ENCODE measurements at regions not wholly inside any gene's neighbourhood (a gene's known extent, or its start where the extent isn't known, plus 50 kb on each side); places are given as distances from the start of the nearest gene placed in this dataset.

DNA sequence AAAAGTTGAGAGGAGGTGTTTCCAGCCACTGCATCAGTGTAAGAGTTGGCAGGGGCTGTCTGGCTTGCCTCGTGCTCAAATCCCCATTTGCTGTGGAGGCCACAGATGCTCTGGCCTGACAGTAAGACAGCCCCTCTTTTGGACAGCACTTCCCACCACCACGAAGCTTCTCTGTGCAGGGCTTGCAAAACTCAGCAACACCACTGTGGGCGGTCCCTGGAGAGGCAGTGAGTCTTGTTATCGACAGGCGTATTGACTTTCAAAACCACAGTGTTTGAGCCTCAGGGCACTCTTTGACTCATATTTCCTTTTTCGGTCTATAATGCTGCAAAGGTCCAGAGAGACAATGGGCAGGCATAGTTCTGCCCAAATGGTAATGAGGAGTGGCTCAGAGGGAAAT is 539.5 kb downstream of the EBF1 start (continued):
- TF ChIP-seq, protein P1, sequence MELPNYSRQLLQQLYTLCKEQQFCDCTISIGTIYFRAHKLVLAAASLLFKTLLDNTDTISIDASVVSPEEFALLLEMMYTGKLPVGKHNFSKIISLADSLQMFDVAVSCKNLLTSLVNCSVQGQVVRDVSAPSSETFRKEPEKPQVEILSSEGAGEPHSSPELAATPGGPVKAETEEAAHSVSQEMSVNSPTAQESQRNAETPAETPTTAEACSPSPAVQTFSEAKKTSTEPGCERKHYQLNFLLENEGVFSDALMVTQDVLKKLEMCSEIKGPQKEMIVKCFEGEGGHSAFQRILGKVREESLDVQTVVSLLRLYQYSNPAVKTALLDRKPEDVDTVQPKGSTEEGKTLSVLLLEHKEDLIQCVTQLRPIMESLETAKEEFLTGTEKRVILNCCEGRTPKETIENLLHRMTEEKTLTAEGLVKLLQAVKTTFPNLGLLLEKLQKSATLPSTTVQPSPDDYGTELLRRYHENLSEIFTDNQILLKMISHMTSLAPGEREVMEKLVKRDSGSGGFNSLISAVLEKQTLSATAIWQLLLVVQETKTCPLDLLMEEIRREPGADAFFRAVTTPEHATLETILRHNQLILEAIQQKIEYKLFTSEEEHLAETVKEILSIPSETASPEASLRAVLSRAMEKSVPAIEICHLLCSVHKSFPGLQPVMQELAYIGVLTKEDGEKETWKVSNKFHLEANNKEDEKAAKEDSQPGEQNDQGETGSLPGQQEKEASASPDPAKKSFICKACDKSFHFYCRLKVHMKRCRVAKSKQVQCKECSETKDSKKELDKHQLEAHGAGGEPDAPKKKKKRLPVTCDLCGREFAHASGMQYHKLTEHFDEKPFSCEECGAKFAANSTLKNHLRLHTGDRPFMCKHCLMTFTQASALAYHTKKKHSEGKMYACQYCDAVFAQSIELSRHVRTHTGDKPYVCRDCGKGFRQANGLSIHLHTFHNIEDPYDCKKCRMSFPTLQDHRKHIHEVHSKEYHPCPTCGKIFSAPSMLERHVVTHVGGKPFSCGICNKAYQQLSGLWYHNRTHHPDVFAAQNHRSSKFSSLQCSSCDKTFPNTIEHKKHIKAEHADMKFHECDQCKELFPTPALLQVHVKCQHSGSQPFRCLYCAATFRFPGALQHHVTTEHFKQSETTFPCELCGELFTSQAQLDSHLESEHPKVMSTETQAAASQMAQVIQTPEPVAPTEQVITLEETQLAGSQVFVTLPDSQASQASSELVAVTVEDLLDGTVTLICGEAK (IDR thresholded peaks at IDR 0.05; ENCODE audit: borderline replicate concordance): no peak
- TF ChIP-seq TCF3 (IDR thresholded peaks at IDR 0.05; ENCODE audit: borderline replicate concordance, insufficient read depth, low read depth, low read length) (no peak), PAX8 (IDR thresholded peaks at IDR 0.05) (no peak), RBBP5 (conservative IDR thresholded peaks at IDR 0.05) (no peak), SMAD5 (IDR thresholded peaks at IDR 0.05; ENCODE audit: low read depth) (no peak), POLR2A (IDR thresholded peaks at IDR 0.05; ENCODE audit: low read depth, low read length) (no peak)
- TF ChIP-seq, protein P2, sequence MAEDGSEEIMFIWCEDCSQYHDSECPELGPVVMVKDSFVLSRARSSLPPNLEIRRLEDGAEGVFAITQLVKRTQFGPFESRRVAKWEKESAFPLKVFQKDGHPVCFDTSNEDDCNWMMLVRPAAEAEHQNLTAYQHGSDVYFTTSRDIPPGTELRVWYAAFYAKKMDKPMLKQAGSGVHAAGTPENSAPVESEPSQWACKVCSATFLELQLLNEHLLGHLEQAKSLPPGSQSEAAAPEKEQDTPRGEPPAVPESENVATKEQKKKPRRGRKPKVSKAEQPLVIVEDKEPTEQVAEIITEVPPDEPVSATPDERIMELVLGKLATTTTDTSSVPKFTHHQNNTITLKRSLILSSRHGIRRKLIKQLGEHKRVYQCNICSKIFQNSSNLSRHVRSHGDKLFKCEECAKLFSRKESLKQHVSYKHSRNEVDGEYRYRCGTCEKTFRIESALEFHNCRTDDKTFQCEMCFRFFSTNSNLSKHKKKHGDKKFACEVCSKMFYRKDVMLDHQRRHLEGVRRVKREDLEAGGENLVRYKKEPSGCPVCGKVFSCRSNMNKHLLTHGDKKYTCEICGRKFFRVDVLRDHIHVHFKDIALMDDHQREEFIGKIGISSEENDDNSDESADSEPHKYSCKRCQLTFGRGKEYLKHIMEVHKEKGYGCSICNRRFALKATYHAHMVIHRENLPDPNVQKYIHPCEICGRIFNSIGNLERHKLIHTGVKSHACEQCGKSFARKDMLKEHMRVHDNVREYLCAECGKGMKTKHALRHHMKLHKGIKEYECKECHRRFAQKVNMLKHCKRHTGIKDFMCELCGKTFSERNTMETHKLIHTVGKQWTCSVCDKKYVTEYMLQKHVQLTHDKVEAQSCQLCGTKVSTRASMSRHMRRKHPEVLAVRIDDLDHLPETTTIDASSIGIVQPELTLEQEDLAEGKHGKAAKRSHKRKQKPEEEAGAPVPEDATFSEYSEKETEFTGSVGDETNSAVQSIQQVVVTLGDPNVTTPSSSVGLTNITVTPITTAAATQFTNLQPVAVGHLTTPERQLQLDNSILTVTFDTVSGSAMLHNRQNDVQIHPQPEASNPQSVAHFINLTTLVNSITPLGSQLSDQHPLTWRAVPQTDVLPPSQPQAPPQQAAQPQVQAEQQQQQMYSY (CRISPR knock-in tag; IDR thresholded peaks at IDR 0.05): no peak
- TF ChIP-seq, protein P3, sequence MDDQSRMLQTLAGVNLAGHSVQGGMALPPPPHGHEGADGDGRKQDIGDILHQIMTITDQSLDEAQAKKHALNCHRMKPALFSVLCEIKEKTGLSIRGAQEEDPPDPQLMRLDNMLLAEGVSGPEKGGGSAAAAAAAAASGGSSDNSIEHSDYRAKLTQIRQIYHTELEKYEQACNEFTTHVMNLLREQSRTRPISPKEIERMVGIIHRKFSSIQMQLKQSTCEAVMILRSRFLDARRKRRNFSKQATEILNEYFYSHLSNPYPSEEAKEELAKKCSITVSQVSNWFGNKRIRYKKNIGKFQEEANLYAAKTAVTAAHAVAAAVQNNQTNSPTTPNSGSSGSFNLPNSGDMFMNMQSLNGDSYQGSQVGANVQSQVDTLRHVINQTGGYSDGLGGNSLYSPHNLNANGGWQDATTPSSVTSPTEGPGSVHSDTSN (IDR thresholded peaks at IDR 0.05; ENCODE audit: insufficient replicate concordance, low read depth, low read length): no peak
- TF ChIP-seq, protein P4, sequence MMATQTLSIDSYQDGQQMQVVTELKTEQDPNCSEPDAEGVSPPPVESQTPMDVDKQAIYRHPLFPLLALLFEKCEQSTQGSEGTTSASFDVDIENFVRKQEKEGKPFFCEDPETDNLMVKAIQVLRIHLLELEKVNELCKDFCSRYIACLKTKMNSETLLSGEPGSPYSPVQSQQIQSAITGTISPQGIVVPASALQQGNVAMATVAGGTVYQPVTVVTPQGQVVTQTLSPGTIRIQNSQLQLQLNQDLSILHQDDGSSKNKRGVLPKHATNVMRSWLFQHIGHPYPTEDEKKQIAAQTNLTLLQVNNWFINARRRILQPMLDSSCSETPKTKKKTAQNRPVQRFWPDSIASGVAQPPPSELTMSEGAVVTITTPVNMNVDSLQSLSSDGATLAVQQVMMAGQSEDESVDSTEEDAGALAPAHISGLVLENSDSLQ (IDR thresholded peaks at IDR 0.05): peak; percentile 76
- TF ChIP-seq, protein P5, sequence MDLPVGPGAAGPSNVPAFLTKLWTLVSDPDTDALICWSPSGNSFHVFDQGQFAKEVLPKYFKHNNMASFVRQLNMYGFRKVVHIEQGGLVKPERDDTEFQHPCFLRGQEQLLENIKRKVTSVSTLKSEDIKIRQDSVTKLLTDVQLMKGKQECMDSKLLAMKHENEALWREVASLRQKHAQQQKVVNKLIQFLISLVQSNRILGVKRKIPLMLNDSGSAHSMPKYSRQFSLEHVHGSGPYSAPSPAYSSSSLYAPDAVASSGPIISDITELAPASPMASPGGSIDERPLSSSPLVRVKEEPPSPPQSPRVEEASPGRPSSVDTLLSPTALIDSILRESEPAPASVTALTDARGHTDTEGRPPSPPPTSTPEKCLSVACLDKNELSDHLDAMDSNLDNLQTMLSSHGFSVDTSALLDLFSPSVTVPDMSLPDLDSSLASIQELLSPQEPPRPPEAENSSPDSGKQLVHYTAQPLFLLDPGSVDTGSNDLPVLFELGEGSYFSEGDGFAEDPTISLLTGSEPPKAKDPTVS (IDR thresholded peaks at IDR 0.05; ENCODE audit: low read depth, low read length): no peak
- TF ChIP-seq, protein P6, sequence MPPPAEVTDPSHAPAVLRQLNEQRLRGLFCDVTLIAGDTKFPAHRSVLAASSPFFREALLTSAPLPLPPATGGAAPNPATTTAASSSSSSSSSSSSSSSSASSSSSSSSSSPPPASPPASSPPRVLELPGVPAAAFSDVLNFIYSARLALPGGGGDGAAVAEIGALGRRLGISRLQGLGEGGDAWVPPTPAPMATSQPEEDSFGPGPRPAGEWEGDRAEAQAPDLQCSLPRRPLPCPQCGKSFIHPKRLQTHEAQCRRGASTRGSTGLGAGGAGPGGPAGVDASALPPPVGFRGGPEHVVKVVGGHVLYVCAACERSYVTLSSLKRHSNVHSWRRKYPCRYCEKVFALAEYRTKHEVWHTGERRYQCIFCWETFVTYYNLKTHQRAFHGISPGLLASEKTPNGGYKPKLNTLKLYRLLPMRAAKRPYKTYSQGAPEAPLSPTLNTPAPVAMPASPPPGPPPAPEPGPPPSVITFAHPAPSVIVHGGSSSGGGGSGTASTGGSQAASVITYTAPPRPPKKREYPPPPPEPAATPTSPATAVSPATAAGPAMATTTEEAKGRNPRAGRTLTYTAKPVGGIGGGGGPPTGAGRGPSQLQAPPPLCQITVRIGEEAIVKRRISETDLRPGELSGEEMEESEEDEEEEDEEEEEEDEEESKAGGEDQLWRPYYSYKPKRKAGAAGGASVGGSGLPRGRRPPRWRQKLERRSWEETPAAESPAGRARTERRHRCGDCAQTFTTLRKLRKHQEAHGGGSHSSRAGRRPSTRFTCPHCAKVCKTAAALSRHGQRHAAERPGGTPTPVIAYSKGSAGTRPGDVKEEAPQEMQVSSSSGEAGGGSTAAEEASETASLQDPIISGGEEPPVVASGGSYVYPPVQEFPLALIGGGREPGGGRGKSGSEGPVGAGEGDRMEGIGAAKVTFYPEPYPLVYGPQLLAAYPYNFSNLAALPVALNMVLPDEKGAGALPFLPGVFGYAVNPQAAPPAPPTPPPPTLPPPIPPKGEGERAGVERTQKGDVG (CRISPR knock-in tag; IDR thresholded peaks at IDR 0.05): no peak
- TF ChIP-seq, protein P7, sequence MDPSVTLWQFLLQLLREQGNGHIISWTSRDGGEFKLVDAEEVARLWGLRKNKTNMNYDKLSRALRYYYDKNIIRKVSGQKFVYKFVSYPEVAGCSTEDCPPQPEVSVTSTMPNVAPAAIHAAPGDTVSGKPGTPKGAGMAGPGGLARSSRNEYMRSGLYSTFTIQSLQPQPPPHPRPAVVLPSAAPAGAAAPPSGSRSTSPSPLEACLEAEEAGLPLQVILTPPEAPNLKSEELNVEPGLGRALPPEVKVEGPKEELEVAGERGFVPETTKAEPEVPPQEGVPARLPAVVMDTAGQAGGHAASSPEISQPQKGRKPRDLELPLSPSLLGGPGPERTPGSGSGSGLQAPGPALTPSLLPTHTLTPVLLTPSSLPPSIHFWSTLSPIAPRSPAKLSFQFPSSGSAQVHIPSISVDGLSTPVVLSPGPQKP (IDR thresholded peaks at IDR 0.05; ENCODE audit: low read depth, low read length): no peak
